ENCODE measurements at regions not wholly inside any gene's neighbourhood (a gene's known extent, or its start where the extent isn't known, plus 50 kb on each side); places are given as distances from the start of the nearest gene placed in this dataset.

GRCh38 chr1:118717893-118718292, 270.2 kb downstream of the TBX15 start:
- no peak for TF ChIP-seq CTCF (conservative IDR thresholded peaks at IDR 0.05; ENCODE audit: low read length)
- no peak for TF ChIP-seq EZH2phosphoT487 (IDR thresholded peaks at IDR 0.05; ENCODE audit: borderline replicate concordance)

All from Loucy (cell line).